DMS153 (cell line): ENCODE measurements at regions not wholly inside any gene's neighbourhood (a gene's known extent, or its start where the extent isn't known, plus 50 kb on each side); places are given as distances from the start of the nearest gene placed in this dataset.
"Not testable (repeated sequence)": the region's sequence is repeated elsewhere in the genome, so short reads cannot be mapped to it uniquely, and the experiment has no call there.

Experiments
- DNase-seq: peaks from one replicate; lab custom pipeline; 2025; lab: John Stamatoyannopoulos, UW

DNA sequence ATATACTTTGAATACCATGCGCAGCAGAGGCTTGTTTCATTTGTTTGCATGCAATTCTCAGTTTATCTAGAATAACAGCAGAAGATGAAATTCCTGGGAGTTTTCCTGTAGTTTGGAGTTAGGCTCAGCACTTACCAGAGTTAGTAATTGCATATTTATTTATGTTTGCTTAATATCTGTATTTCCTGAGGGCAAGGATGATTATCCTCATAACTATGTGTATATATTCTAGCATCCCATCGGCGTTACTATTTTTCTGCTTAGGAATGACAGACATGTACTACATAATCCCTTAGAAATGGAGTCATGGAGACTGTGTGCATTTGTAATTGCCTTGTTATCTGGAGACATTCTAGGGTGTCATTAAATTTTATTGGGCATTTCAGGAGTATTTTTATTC, 1184.8 kb downstream of the DTWD2 start:
- DNase-seq: no peak

DNA sequence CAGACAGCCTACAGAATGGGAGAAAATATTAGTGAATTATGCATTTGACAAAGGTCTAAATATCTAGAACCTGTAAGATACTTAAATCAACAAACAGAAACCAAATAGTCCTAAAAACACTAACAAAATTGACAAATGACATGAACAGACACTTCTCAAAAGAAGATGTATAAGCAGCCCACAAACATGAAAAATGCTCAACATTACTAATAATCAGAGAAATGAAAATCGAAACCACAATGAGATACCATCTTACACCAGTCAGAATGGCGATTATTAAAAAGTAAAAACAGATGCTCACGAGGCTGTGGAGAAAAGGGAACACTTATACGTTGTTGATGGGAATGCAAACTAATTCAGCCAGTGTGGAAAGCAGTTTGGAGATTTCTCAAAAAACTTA, 1186.8 kb downstream of the DTWD2 start:
- DNase-seq: no peak

DNA sequence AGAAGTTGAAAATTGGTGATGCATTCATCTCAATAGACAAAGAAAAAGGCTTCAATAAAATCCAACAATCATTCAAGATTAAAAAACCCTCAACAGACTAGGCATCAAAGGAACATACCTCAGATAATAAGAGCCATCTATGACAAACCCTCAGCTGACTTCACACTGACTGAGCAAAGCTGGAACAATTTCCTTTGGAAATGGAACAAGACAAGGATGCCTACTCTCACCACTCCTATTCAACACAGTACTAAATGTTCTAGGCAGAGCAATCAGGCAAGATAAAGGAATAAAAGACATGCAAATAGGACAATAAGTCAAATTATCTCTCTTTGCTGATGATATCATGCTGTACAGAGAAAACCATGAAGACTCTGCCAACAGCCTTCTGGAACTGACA, 1188.1 kb downstream of the DTWD2 start:
- no peak for DNase-seq

DNA sequence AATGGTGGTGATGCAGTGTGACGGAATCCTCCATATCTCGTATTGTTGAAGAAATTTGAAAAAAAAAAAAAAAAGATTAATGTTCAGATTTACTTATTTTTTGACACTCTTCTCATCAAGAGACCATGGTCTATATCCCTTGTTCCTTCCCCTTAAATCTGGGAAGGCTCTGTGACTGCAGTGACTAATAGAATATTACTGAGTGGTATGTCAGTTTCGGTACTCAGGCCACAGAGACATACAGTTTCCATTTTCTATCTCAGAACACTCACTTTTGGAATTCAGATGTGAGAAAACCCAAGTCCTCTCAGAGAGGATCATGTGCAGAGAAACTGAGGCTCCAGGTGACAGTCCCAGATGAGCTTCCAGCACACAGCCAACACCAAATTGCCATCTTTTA, 1193.5 kb downstream of the DTWD2 start:
- DNase-seq: no peak

DNA sequence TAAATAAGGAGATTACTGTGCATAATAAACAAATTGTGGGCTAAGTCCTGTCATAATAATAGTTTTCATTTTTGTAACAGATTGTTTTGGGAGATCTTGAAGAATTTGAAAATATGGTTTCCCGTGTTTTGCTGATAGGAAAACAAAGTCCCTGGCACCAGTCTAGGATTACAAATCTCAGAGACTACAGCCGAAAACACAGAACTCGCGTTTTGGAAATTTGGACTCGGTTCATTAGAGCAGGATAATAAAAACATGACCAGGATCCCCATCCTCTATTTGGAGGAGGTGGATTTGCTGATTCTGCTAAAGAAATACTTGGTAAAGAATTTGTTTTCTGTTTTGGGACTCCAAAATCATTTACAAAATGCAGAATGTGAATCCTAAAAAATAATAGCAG, 1194.4 kb downstream of the DTWD2 start:
- no peak for DNase-seq

DNA sequence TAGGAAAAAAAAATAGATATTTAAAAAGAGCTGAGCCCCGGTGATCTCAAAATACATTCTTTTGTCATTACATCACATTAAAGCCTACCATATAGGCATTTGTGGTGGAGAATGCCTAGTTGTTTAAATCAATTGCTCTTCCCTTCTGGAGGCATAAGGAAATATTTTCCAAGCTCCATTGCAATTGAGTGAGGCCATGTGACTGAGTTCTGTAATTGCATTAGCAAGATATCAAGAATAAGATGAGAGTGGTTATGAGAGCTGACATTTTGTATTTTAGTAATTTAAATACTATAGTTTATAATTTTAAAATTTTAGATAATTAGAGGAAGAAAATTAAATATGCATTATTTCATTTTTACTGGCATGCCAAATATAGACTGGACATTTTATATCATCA, 1195.9 kb downstream of the DTWD2 start:
- no peak for DNase-seq

DNA sequence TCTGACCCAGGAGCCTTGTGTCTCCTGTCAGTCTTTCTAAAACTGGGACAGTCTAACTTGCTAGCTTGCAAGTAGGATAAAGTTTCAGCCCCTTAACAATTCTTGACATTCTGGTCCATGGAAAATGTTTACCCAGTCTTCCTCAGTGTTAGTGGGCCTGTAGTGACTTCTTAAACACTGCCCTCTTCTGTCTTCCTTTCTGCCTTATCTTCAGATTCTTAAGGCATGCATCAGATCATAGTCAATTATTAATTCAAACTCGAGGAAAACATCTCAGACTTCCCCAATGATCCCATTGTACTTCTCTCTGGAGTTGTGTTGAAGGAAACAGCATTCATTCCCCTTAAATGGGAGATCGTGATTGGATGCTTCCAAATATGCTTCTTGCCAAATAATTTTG, 1199.8 kb downstream of the DTWD2 start:
- no peak for DNase-seq

DNA sequence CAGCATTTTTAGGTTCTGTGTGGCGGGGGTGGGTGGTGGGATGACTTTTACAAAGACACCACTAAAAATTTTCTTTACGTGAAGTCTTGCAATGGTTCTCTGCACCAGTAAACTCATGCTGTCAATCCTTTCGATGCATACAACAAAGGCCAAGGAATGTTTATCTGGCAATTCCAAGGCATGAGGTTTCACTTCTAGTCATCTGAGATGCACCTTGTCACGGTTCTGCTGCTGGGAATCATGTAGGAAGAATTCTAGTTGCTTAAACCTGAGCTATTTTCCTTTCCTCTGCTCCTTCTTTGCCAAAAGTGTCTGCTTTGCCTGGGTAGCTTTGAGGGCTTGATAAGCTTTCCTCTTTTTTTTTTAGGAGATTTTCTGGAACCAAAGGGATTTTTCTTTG, 1204.5 kb upstream of the SEMA6A start:
- no peak for DNase-seq

DNA sequence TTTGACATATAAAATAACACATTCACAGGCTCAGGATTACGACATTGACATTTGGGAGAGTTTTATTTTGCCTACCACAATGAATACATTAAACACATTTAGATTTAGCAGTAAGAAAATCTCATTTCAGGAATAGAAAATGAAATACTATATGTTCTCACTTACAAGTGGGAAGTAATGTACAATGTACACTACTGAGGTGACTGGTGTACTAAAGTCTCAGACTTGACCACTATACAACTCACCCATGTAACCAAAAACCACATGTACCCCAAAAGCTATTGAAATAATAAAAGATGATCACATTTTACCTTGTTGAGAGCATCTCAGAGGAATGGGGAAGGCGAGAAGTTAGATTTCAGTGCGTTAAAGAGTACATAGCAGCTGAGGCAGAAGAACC, 1202.4 kb upstream of the SEMA6A start:
- no peak for DNase-seq

DNA sequence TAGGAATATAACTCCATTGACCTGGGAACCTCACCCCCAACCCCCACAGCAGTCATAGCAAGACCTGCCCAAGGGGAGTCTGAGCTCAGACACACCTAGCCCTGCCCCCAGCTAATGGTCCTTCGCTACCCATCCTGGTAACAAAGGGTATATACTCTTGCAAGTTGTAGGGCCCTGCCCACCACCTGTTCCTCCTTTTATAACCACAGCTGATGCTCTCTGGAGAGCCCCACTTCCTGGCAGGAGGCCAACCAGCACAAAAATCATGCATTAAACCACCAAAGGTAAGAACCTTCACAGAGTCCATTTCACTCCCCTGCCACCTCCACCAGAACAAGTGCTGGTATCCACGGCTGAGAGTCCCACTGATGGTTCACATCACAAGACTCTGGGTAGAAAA, 1195.3 kb upstream of the SEMA6A start:
- peak; percentile 10 for DNase-seq

DNA sequence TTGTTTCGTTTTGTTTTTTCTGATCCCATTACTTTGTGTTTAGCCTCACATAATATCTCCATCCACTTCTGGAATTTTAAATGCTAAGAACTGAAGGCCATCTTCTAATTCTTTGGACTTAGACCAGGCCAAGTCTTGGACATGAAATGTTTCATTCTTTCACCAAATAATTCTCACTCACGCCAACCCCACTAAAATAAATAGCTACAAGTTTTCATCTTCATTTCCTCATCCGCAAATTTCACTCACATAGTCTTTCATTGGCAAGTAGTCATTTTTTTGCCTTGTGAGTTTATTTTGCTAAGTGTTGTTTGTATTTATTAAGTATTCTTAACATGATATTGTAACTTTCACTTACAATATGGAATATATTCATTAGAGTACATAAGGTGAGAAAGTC, 1188.6 kb upstream of the SEMA6A start:
- DNase-seq: no peak

DNA sequence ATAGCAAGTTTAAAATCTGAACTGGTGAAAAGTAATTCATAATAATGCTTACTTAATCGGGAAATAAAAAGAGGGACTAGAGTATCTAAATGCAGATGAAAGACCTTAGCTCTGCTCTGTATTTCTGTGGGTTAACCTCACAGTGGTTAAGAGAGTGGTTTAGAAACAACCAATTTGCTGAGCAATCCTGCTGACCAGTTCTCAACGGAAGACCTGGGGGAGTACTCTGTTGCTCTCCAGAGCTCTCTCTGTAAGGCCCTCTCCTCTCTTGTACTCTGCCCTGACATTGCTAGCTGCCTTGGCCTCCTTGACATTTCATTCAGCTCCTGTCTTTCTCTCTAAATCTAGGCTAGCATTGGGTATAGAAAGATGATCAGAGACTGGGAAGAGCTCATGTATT, 1186.6 kb upstream of the SEMA6A start:
- DNase-seq: no peak

DNA sequence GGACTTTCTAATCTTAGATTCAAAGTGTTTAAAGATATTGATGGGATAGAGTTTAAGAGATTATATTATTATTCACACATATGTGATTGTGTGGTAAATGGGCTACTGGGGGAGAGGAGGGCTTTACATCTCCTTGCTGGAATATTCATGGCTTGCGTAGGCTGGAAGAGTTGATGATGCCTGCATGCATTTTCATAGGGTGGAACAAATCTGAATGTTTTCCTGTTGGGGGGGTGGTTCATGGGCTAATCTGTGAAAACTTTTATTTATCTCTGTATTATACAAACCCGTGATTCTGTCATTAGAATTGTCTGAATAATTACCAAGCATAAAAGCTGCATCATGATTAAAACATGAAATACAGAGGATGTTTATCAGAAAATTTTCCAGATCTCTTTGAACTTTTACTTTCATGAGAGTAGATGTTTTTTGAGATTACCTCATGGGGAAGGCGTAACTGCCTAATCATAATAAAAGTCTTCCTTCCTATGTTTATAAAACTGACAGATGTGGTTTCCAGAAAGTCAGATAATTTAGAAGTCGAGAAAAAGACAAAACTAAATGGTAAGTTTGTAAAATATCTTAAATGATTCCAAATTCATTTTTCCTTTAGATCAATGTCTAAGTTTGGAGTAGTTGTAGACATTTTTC, 1185.4 kb upstream of the SEMA6A start:
- no peak for DNase-seq

DNA sequence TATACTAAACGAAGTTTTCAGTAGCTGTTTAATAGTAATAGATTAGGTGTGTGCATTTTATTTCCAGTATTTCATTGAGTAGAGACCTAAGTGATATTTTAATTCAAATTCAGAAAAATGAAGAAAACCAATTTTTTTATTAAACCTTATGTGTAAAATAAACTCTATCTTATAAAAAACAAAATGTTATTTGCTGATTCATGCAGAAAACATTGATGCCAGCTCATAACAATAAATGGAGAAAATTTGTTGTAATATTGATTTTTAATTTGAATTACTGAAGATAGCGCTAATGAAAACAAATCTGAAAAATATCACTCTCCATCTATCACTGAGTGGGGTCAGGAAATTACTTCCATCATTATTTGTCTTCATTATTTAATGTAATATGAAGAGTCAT, 1177.8 kb upstream of the SEMA6A start:
- DNase-seq: no peak

DNA sequence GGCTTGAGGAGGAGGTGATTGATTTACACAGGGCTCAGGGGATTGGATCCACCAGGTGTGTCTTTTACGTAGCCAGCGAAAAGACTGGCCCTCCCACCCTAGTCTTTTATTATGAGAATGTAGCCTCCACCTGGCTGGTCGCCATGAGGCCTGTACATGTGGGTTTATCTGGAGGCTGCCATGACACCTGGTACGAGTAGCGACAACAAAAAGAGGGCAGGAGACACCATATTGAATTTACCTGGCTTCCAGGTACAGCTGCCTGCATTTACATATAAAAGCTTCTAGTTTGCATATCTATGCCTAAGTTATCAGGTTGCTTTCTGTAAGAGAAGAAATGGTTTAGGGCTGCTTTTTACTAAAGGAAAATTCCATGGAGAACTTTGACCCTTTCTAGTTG, 1173.7 kb upstream of the SEMA6A start:
- no peak for DNase-seq

DNA sequence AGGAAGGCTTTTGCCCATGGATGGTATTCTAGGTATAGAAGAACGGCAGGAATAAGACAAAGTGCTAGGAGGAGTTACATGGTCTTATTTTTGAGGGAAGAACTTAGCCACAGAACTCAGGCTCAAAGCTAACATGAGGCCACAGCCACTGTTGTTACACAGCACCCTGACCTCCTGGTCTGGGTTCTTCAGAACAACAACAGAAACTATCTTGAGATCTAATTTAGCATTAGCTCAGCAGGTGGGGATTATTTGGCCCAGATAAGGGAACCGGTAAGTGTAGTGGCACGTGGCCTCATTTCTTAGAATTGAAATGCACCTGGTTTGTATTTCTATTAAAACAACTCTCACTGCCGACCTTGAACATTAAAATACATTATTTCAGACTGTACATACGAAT, 1168.7 kb upstream of the SEMA6A start:
- DNase-seq: no peak

DNA sequence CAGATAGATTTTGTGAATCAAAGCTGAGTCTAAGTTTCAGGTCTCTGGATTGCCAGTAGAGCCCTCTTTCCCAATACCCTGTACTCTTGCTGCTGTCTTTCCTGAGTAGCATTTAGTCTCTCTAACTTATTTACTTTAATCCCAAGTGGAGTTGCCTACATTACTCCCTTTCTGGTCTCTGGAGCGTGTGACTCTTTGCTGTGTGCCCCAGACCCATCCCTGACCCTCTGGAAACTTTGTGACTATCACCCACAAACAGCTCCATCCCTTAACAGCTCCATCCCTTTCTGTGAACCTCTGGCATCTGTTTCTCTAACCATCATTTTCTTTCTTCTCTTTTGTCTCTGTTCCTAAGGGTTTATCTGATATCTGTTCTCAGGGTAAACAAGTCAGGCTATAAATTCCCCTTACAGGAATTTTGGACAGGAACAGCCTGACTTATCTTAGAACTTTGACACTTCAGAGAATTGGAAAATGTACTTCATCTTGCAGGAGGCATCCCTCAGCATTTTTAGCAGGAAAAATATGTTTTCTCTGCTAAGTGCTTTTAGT, 1167.1 kb upstream of the SEMA6A start:
- no peak for DNase-seq

DNA sequence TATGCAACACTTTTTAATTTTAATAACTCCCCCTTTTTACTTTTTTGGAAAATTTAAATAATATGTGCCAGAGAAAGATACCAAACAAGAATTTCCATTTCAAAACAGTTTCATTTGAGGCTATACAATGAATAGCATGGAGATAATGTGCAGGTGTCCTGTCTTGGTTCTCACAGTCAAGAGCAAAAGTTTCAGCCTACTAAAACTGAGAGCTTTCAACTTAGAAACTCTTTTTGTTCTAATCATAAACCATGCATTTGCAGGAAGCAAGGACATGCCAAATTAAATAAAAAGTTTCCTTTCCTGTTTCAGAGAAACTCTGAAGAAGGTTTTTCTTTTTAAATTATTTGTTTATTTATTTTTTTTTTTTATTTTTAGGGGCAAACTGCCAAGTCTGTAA, 1165.6 kb upstream of the SEMA6A start:
- DNase-seq: no peak

DNA sequence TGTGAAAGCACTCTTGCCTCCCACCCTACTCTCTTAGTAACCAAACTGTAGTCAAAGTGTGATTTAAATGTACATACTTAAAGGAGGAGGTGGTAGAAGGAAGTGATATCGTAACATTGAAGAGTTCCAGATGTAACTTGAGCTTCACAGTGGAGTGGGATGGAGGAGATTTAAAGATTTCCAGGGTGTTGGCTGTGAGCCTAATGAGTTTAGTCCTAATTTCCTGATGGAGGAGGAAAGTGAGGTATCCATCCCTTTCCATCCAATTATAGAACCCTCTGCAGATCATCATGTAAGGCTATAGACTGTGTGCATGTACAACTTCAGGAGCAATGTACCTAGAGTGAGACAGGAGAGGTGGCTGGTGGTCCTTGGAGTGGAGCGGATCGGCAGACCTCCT, 1163.9 kb upstream of the SEMA6A start:
- no peak for DNase-seq

DNA sequence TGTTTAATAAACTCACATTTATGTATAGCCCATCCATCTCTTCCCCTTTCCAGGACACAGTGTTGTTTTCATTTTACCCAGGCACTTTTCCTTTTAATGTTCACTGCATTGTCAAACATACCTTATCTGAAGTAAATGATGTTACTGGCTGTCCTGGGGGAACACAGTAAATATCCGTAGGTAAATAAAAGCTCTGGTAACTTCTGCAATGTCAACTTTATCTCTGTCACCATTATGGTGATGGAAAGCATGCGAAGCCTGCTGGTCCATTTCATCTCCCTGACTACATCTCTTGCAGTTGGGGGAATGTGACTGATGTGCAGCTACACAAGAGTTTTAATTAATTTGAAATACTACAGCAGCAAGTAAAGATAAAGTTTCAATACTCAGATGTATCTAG, 1162.1 kb upstream of the SEMA6A start:
- no peak for DNase-seq

DNA sequence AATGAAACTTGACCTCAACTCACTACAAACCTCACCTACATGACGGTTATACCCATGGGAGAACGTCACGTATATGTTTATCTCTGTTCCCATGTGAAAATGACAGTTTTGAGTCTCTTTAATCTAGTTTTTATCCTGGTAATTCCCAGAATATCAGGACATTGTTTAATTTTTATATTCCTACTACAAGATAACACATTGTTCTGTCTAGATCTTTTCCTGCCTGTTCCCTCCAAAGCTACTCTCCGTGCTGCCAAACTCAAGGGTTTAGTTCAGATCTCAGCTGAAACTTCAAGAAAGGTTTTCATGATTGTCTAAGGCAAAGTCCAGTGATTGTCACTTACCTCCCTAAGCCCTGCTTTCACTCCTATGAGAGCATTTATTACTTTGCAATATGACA, 1159.4 kb upstream of the SEMA6A start:
- no peak for DNase-seq

DNA sequence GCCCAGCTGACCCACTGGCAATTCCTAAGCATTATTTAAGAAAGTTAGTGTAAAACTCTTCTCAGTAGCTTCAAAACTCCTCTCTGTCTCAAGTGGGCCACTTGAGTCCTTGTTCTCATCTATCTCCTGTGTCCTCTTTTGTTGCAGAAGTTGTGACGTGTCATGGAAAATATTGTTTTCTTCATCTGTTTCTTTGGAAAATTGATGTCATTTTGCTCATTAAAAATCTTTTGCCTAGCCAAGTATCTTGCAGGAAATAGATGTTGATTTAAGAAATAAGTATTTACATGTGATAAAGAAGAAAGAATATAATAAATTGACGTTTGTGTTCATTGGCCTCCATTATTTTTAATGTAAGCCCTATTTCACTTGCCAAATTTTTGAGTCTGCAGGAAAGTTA, 1158.4 kb upstream of the SEMA6A start:
- DNase-seq: no peak

DNA sequence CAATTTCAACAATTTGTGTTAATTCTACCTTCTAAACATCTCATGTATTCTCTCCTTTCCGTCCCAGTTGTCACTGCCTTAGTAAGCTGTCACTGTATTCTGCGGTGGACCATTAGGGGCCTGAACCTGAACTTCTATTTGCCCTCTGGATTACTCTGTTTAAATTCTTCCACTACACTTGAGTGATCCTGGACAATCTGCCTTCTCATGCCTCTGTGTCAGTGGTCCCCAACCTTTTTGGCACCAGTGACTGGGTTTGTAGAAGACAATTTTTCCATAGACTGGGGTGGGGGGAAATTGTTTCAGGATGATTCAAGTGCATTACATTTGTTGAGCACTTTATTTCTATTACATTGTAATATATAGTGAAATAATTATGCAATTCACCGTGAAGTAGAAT, 1157.6 kb upstream of the SEMA6A start:
- no peak for DNase-seq

DNA sequence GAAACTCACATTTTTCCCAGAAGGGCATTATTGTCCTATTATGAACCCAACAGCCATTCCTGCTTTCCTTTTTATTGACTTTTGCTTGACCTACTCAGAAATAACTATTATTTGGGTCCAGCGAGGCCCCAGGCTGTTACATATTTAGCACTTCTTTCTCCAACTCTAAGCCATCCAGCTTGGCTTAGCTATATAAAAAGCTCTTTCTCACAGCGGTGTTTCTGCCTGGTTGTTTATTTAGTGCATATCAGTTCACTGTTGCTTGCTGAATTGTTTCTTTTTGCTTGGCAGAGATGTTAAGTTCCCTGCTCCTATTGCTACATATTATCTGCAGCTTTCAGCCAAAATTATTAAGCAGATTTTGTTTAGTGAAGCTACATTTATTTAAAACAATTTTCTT, 1156.8 kb upstream of the SEMA6A start:
- no peak for DNase-seq

DNA sequence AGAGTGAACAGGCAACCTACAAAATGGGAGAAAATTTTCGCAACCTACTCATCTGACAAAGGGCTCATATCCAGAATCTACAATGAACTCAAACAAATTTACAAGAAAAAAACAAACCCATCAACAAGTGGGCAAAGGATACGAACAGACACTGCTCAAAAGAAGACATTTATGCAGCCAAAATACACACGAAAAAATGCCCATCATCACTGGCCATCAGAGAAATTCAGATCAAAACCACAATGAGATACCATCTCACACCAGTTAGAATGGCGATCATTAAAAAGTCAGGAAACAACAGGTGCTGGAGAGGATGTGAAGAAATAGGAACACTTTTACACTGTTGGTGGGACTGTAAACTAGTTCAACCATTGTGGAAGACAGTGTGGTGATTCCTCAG, 1146.2 kb upstream of the SEMA6A start:
- DNase-seq: not testable (repeated sequence)
